NK-92 (cell line): ENCODE measurements at regions not wholly inside any gene's neighbourhood (a gene's known extent, or its start where the extent isn't known, plus 50 kb on each side); places are given as distances from the start of the nearest gene placed in this dataset.
"Not testable (repeated sequence)": the region's sequence is repeated elsewhere in the genome, so short reads cannot be mapped to it uniquely, and the experiment has no call there.

Experiments
- DNase-seq: peaks from one replicate; lab custom pipeline; 2025; ENCODE audit not compliant: unreplicated experiment; lab: John Stamatoyannopoulos, UW

- no peak for DNase-seq
These were observed 428.4 kb upstream of the KCNMB2 start for GRCh38 chr3:178107804-178108203.

GRCh38 chr3:178109691-178110090 lies 426.5 kb upstream of the KCNMB2 start:
- DNase-seq: no peak

DNA sequence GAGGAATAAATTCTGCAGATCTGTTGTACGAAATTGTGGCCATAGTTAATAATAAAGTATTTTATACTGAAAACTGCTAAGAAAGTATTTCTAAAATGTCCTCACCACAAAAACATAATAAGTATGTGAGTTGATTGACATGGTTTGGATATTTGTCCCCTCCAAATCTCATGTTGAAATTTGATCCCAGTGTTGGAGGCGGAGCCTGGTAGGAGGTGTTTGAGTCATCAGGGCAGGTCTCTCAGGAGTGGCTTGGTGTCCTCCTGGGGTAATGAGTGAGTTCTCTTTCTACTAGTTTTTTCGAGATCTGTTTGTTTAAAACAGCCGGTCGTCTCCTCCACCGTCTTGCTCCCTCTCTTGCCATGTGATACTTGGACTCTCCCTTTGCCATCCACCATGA lies 424.1 kb upstream of the KCNMB2 start:
- no peak for DNase-seq

DNA sequence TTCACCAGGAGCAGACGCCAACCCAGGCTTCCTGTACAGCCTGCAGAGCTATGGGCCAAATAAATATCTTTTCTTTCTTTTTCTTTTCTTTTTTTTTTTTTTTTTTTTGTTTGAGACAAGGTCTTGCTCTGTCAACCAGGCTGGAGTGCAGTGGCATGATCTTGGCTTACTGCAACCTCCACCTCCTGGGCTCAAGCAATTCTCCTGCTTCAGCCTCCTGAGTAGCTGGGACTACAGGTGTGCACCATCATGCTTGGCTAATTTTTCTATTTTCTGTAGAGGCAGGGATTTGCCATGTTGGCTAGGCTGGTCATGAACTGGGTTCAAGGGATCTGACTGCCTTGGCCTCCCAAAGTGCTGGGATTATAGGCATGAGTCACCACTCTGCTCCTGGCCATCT lies 423.7 kb upstream of the KCNMB2 start:
- DNase-seq: not testable (repeated sequence)

DNA sequence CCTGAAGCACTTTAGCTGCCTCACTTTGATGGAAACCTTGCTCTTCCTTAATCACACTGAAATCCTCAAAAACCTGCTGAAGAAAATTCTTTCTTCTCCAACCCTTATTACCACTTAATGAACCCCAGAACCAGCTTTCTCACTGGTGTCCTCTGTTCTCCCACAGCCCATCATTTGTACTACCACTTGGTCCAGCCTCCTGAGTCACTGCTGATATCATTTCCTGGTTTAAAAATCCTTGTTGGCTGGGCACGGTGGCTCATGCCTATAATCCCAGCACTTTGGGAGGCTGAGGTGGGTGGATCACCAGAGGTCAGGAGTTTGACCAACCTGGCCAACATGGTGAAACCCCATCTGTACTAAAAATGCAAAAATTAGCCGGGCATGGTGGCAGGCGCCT lies 418.6 kb upstream of the KCNMB2 start:
- no peak for DNase-seq

DNA sequence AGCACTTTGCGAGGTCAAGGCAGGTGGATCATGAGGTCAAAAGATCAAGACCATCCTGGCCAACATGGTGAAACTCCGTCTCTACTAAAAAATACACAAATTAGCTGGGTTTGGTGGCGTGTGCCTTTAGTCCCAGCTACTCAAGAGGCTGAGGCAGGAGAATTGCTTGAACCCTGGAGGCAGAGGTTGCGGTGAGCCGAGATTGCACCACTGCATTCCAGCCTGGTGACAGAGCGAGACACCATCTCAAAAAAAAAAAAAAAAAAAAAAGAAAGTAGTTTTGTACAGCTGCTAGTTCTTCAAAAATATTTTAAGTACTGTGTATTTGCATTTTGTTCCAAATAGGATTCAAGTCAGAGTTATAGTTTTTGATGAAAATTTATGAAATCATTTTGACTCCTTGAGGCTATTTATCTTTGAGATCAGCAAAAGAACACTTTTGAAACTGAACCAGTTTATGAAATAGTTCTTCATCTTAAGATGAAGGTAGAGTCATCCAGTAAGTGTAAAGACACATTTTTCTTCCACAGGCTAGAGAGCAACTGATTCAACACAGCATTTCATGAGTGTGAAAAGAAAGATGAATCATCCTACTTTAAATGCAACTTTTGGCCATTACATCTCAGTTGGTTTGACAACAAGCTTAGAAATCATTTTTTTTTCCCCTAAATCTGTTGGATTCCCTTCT lies 416.5 kb upstream of the KCNMB2 start:
- not testable (repeated sequence) for DNase-seq

GRCh38 chr3:178120367-178120766 lies 415.9 kb upstream of the KCNMB2 start:
- no peak for DNase-seq

- DNase-seq: no peak
These were observed 409.6 kb upstream of the KCNMB2 start for GRCh38 chr3:178126686-178127085.

DNA sequence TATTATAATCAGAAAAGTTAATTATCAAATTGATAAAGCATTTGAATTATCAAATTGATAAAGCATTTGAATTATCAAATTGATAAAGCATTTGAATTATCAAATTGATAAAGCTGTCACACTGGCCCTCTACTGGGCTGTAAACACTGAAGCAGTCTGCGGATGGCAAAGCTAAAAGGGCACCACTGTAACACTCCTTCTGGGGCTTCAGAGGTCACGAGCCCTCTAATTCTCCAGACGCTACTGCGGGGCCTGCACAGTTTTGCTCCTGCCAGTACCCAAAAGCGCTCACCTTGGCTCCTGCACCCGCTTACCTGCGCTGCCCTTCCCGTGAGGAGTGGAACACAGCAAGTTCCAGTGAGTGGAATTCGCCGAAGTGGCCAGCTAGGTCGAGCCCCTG lies 409.0 kb upstream of the KCNMB2 start:
- no peak for DNase-seq

GRCh38 chr3:178129109-178129508 lies 407.1 kb upstream of the KCNMB2 start:
- no peak for DNase-seq

- DNase-seq: no peak
These were observed 404.4 kb upstream of the KCNMB2 start for GRCh38 chr3:178131801-178132200.

- no peak for DNase-seq
These were observed 399.0 kb upstream of the KCNMB2 start for GRCh38 chr3:178137206-178137605.

DNA sequence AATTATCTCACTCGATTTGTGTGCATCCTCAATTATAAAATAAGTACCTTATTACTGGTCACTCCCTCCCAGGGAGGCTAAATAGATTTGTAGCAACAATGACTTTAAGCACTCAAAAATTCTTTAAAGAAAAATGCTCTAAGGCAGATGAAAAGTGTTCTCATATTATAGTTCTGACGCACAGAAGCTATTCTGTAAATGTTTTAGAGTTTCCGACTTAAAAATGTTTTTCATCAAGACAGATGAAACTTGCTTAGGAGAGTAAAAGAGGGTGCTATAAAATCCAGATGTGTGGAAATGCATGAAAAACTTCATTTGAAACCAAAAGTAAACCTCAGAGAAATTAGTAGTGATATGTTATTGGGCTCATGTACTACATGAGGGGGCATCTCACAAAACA lies 398.4 kb upstream of the KCNMB2 start:
- DNase-seq: no peak

DNA sequence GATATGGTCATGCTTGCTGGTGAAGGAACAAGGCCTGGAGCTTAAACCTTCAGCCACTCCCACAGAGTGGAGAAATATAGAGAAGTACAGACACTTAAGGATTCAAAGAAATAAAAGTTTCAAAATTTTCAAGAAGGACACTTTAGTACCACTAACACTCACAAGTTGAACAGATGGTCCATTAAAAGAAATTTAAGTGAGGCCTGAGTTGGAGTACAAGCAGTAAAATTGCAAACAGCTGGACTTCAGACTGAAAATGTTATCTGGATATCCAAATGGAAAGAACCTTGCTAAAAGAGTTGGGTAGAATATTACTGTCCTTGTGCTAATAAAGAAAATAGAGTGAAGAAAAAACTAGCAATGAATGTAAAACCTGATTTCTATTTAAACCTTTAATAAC lies 397.1 kb upstream of the KCNMB2 start:
- no peak for DNase-seq

GRCh38 chr3:178140531-178141304 lies 395.5 kb upstream of the KCNMB2 start:
- no peak for DNase-seq

GRCh38 chr3:178141305-178141684 lies 394.9 kb upstream of the KCNMB2 start:
- DNase-seq: not testable (repeated sequence)

GRCh38 chr3:178146406-178146831 lies 389.8 kb upstream of the KCNMB2 start:
- DNase-seq: no peak

DNA sequence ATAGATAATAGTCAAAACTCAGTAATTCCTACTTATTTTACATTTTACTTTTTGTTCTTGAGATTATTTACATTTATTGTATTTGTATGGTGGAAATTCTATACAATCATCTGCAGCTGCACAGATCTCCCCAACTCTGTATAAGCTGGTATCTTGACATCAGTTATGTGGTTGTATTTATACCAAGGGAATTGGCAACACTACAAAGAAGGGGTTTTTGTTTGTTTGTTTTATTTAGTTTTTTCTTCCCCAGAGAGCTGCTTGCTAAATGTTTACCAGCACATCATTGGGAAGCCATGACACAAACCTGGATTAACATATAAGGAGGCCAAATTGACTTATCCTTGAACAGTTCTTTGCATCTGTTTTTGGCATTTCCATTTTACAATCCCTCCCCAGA lies 389.2 kb upstream of the KCNMB2 start:
- DNase-seq: no peak

DNA sequence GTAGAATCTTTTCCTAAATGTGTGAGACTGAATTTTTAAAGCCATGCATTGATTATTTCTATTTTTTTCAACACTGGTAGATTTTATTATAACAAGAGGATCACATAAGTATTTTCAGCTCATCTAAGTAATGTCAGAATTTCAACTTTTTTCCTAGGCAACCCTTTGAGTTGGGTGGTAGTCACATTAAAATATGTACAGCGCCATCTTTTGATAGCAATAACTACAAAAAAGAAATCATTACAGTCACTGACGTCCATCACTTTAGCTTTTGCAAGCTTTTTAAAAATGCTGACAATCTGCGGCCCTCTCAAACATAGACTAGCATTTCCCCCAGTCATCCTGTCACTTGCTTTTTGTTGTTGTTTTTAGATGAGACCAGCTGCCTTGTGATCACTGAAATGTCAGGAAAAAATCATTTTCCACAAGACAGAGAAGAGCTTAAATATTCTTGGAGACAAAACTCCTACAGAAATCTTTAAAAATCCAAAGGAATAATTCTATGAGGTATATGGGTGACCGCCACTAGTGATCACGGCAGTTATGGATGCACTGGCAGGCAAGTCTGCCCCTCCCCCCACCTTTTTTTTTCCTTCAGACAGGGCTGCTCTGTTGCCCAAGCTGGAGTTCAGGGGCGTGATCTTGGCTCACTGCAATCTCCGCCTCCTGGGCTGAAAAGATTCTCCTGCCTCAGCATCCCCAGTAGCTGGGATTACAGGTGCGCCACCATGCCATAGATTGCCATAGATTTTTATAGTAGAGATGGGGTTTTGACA lies 384.0 kb upstream of the KCNMB2 start:
- no peak for DNase-seq

GRCh38 chr3:178152988-178153387 lies 383.2 kb upstream of the KCNMB2 start:
- no peak for DNase-seq

DNA sequence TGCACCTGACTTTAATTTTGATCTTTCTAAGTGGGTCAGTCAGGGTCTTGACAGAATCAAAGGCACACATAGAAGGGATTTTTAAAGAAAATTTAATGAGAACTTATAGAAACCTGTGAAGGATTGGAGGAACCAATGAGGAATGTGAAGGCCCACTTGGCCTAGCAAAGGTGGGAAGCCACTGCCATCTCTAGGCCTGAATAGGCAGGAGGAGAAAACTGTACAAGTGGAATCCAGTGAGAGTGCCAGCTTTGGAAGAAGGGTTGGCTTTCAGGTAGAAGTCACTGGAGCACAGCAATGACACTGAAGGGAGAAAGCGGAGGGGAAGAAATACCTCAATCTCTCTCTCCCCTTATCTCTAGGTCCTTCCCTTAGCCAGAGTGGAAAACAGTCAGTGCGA lies 380.7 kb upstream of the KCNMB2 start:
- no peak for DNase-seq

DNA sequence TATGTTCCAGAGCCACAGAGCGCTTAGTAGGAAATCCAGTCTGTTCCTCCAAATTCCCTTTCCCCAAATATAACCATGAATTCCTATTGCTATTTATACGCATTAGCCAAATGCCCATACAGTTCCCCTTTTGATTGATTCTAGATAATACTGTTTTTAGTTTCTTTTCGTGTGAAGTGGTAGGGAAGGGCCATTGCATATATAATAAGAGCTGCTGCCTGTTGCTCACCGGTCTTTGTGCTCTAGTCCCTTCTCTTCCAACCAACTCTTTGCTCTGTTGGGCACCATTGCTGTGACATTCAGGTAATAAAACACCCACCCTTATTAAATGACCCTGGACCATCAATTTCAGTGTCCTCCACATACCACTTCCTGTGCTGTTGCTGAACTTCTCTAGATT lies 379.9 kb upstream of the KCNMB2 start:
- no peak for DNase-seq
